RWPE2 (cell line): ENCODE measurements at regions not wholly inside any gene's neighbourhood (a gene's known extent, or its start where the extent isn't known, plus 50 kb on each side); places are given as distances from the start of the nearest gene placed in this dataset.

ENCODE experiments used
- ATAC-seq: fragments of 200-7000 bp; cut with Tn5 transposase; 3 replicates; pipeline ENCODE4 v1.9.1; 2021; ENCODE audit warnings: low read depth
- DNase-seq: peaks from one replicate; pipeline ENCODE4 v3.0.0-alpha.2; 2020; ENCODE audit warnings: low spot score
- H3K27ac ChIP-seq: fragments of 450-650 bp; 2 replicates; pipeline ENCODE4 v1.5.1; 2017; ENCODE audit warnings: mild to moderate bottlenecking; ENCODE audit not compliant: poor library complexity, severe bottlenecking
- H3K27me3 ChIP-seq: fragments of 250-450 bp; sonication (Bioruptor Pico); 2 replicates; pipeline ENCODE4 v1.5.1; 2021; ENCODE audit warnings: mild to moderate bottlenecking, moderate library complexity; ENCODE audit not compliant: insufficient read depth, poor library complexity, severe bottlenecking
- H3K36me3 ChIP-seq: fragments of 250-450 bp; sonication (Bioruptor Pico); 2 replicates; pipeline ENCODE4 v1.5.1; 2020; ENCODE audit warnings: low read depth, mild to moderate bottlenecking, moderate library complexity
- H3K4me1 ChIP-seq: fragments of 250-450 bp; sonication (Bioruptor Pico); 2 replicates; pipeline ENCODE4 v1.5.1; 2021; ENCODE audit warnings: mild to moderate bottlenecking, moderate library complexity; ENCODE audit not compliant: insufficient read depth, poor library complexity, severe bottlenecking
- H3K4me3 ChIP-seq: fragments of 250-450 bp; sonication (Bioruptor Pico); 2 replicates; pipeline ENCODE4 v1.5.1; 2021; ENCODE audit warnings: mild to moderate bottlenecking, moderate library complexity; ENCODE audit not compliant: severe bottlenecking
- H3K9me3 ChIP-seq: fragments of 250-450 bp; sonication (Bioruptor Pico); 2 replicates; pipeline ENCODE4 v1.5.1; 2021; ENCODE audit warnings: mild to moderate bottlenecking, moderate library complexity; ENCODE audit not compliant: severe bottlenecking
- CTCF ChIP-seq: fragments of 450-650 bp; IDR thresholded peaks from one replicate; pipeline ENCODE4 v1.5.1; 2017; ENCODE audit warnings: mild to moderate bottlenecking, moderate library complexity; ENCODE audit not compliant: poor library complexity, severe bottlenecking

GRCh38 chr3:168266335-168266734 lies 170.6 kb upstream of the GOLIM4 start:
- Histone ChIP-seq H3K27ac (no peak overlapping the region), H3K4me3 (no peak overlapping the region), H3K9me3 (no peaks in the 10 kb centered on the region), H3K4me1 (no peaks in the 10 kb centered on the region), H3K36me3 (no peaks in the 10 kb centered on the region), H3K27me3 (no peaks in the 10 kb centered on the region)
- ATAC-seq (no peak), DNase-seq (no peak)
- TF ChIP-seq CTCF = no peak

- Histone ChIP-seq H3K4me3 (no peak overlapping the region), H3K27me3 (no peaks in the 10 kb centered on the region), H3K27ac (no peak overlapping the region), H3K36me3 (no peaks in the 10 kb centered on the region), H3K9me3 (no peaks in the 10 kb centered on the region), H3K4me1 (no peaks in the 10 kb centered on the region)
- DNase-seq (no peak), ATAC-seq (no peak)
- no peak for TF ChIP-seq CTCF
Measured at GRCh38 chr3:168262887-168263286, 167.2 kb upstream of the GOLIM4 start.

- TF ChIP-seq CTCF = no peak
- Histone ChIP-seq H3K4me3 (no peak overlapping the region), H3K4me1 (no peaks in the 10 kb centered on the region), H3K27ac (no peak overlapping the region), H3K27me3 (no peaks in the 10 kb centered on the region), H3K36me3 (no peaks in the 10 kb centered on the region), H3K9me3 (no peaks in the 10 kb centered on the region)
- ATAC-seq (no peak), DNase-seq (no peak)
Measured at GRCh38 chr3:168260859-168261258, 165.1 kb upstream of the GOLIM4 start.

- H3K27me3 ChIP-seq = peaks cover 58% of the 10 kb centered on the region
- DNase-seq = no peak
- no peak for TF ChIP-seq CTCF
Measured at GRCh38 chr3:168251371-168251770, 155.6 kb upstream of the GOLIM4 start.

GRCh38 chr3:168250415-168250861 lies 154.7 kb upstream of the GOLIM4 start:
- H3K9me3 ChIP-seq = no peaks in the 10 kb centered on the region
- no peak overlapping the region for H3K4me3 ChIP-seq
- ATAC-seq = no peak
- H3K4me1 ChIP-seq = no peaks in the 10 kb centered on the region
- no peak overlapping the region for H3K27ac ChIP-seq
- TF ChIP-seq CTCF = no peak
- peaks cover 62% of the 10 kb centered on the region for H3K27me3 ChIP-seq
- no peaks in the 10 kb centered on the region for H3K36me3 ChIP-seq
- DNase-seq = no peak

More at GRCh38 chr3:168251371-168251770, 155.6 kb upstream of the GOLIM4 start:
- H3K36me3 ChIP-seq = no peaks in the 10 kb centered on the region
- H3K4me1 ChIP-seq = no peaks in the 10 kb centered on the region
- no peak for ATAC-seq
- H3K27ac ChIP-seq = no peak overlapping the region
- H3K4me3 ChIP-seq = no peak overlapping the region
- H3K9me3 ChIP-seq = no peaks in the 10 kb centered on the region
